Rectal smooth muscle tissue (tissue), 1 donor: ENCODE measurements at regions not wholly inside any gene's neighbourhood (a gene's known extent, or its start where the extent isn't known, plus 50 kb on each side); places are given as distances from the start of the nearest gene placed in this dataset.

ENCODE experiments used
- H3K27ac ChIP-seq: one replicate; pipeline ENCODE4 v1.7.0; 2013; ENCODE audit warnings: low read depth, low read length, inconsistent platforms
- H3K27me3 ChIP-seq: one replicate; pipeline ENCODE4 v1.7.0; 2013; ENCODE audit warnings: low read length; ENCODE audit not compliant: control insufficient read depth, insufficient read depth
- H3K36me3 ChIP-seq: one replicate; pipeline ENCODE4 v1.7.0; 2013; ENCODE audit warnings: low read length; ENCODE audit not compliant: control insufficient read depth, insufficient read depth
- H3K4me1 ChIP-seq: one replicate; pipeline ENCODE4 v1.7.0; 2013; ENCODE audit warnings: low read length; ENCODE audit not compliant: control insufficient read depth, insufficient read depth
- H3K4me3 ChIP-seq: one replicate; pipeline ENCODE4 v1.7.0; 2013; ENCODE audit warnings: low read length
- H3K9ac ChIP-seq: one replicate; pipeline ENCODE4 v1.7.0; 2013; ENCODE audit warnings: low read length

DNA sequence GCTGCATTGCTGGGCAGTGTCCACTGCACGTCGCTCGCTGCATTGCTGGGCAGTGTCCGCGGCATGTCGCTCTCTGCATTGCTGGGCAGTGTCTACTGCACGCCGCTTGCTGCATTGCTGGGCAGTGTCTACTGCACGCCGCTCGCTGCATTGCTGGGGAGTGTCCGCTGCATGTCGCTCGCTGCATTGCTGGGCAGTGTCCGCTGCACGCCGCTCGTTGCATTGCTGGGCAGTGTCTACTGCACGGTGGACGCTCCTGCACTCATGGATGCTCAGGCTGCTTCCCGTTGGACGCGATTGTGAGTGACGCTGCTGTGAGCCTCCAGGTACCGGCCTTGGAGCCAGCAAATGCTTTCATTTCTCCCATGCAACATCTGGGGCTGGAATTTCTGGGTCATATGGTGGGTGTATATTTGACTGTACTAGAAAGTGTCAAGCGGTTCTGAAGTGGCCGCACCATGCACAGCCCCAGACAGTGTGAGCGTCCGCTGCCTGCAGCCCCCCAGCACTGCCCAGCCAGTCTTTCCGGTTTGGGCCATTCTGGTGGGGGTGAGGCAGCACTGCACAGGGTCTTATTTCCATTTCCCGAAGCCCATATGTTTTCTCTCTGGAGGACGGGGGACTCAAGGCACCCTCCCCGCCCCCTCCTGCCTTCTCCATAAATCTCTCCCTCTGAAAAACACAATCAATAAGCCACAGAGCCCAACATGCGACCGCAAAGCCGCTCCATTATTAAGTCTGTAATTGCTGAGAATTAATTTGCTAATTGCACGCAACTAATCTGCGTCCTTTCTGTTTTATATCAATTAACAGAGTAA lies 97.4 kb downstream of the YTHDF1 start:
- Histone ChIP-seq H3K36me3 (no peaks in the 10 kb centered on the region), H3K4me1 (no peaks in the 10 kb centered on the region), H3K27ac (no peak overlapping the region), H3K27me3 (peaks cover 6% of the 10 kb centered on the region), H3K9ac (no peak overlapping the region), H3K4me3 (no peak overlapping the region)

DNA sequence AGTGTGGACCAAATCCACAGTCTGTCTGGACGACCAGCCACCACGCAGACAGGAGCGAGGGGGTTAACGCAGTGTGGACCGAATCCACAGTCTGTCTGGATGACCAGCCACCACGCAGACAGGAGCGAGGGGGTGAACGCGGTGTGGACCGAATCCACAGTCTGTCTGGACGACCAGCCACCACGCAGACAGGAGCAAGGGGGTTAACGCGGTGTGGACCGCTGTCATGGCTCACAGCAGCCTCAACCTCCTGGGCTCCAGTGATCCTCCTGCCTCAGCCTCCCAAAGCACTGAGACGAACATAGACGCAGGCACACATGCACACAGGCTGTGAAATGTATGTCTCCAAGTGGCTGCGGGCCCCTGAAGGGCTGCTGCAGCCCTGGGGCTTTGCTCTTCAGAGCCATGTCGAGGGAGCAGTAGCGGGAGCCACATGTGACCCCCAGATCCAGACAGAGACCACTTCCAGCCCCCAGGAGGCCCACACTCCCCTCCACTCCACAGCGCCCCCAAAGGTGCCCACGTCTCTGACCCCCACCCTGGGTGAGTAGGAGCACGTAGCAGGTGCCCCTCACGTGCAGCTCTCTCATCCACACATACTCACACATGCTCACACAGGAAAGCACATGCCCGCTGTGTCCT lies 98.1 kb downstream of the YTHDF1 start:
- Histone ChIP-seq H3K27ac (no peak overlapping the region), H3K27me3 (peaks cover 6% of the 10 kb centered on the region), H3K4me1 (no peaks in the 10 kb centered on the region), H3K9ac (no peak overlapping the region), H3K36me3 (no peaks in the 10 kb centered on the region), H3K4me3 (no peak overlapping the region)

DNA sequence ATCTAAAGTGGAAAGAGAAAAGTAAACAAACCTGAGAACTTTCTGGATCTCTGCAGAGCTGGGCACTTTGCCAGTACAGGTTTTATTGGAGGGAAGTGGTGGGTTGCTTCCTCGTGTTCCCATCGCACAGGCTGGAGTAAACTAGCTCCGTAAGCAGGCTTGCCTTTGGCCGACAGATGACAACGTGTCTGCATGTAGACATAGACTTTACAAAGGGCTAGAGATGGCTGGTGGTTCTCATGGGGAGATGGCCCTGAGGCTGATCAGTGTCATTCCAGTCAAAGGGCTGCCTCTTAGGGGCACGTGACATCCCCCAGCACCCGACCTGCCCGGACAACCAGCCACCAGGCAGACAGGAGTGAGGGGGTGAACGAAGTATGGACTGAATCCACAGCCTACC lies 98.8 kb downstream of the YTHDF1 start:
- Histone ChIP-seq H3K9ac (no peak overlapping the region), H3K27me3 (peaks cover 8% of the 10 kb centered on the region), H3K4me1 (no peaks in the 10 kb centered on the region), H3K27ac (no peak overlapping the region), H3K4me3 (no peak overlapping the region), H3K36me3 (no peaks in the 10 kb centered on the region)

DNA sequence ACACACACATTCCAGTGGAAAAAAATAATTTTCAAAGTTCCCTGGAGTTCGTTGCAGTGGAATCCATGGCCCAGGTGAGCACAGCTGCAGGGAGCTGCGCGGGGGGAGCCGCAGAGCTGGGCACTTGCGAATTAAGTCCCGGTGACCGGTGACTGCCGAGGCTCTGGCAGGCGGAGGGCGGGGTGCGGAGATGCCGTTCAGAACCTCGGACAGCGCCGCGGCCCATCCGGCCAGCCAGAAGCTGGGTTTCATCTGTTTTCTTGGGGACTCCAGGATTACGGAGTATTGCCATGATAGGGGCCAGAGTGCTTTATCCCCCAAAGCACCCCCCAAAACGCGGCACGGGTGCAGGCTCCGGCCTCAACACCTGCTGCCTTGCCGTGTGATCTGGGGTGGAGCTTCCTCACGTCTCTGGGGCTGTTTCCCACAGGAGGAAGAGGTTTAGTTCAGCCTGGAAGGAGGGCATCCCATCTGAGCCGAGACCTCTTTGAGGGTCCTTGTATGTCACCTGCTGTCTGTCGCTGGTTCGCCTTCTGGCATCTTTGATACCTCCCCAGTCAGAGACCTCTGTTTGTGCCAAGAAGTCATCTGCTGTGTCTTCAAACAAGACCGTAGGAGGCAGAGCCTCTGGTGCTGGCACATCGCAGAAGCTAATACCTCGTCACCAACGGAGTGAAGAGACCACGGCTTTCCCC lies 99.4 kb downstream of the YTHDF1 start:
- Histone ChIP-seq H3K27me3 (peaks cover 8% of the 10 kb centered on the region), H3K4me1 (no peaks in the 10 kb centered on the region), H3K9ac (no peak overlapping the region), H3K36me3 (no peaks in the 10 kb centered on the region), H3K27ac (no peak overlapping the region), H3K4me3 (no peak overlapping the region)

DNA sequence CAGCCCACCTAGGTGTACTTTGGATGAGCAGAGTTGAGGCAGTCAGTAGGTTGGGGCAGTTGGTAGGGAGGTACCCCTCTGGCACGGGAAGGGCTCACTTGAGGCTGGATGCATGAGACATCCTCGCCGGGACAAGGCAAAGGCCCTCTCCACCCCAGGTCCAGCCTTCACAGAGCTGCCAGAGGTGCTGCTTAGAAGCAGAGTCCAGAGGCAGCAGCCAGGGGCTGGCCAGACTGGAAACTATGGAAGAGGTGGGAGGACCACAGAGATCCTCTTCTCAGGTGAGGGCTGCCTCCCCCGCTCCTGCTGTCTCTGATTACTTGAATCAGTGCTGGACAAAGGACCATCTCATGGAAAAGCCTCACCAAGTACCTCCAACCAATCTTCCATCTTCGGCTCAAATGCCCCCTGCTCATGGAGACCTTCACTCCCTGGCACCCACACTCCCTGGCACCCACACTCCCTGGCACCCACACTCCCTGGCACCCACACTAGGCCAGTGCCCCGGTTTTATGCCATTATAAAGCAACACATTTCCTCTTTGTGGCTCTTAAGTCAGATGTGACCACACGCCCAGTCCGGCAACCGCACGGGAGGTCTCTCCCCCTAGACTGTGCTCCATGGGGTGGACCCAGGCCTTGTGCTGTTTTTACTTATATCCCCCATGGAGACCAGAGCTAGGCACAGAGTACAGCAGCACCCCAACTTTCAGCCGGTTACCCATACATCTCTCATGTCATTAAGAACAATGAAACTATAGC lies 100.1 kb downstream of the YTHDF1 start:
- Histone ChIP-seq H3K9ac (no peak overlapping the region), H3K36me3 (no peaks in the 10 kb centered on the region), H3K4me1 (no peaks in the 10 kb centered on the region), H3K27me3 (peaks cover 8% of the 10 kb centered on the region), H3K27ac (no peak overlapping the region), H3K4me3 (no peak overlapping the region)

DNA sequence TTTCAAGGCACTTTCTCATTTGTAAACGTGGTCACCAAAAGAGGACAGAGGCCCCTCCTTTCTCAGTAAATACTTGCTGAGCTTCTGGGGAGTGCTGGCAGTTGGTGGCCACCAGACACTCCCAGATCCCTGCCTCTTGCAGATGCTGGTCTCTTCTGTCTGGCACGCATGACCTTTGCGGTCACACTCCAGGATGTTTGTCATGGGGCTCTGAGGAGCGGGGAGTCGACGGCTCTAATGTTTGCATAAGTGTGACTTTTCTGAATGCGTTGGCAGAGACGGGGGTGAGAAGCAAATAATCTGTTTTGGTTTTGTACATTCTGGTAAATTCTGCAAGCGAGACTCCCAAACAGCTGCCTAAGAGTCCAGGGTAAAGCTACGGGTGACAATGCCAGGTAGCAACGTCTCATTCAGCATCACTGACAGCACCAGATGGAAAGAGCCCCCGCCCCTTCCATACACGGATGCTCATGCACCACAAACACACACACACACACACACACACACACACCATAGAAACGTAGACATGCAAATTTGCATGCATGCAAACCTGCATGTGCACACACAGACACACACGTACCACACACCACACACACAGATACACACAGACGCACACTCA lies 101.1 kb downstream of the YTHDF1 start:
- Histone ChIP-seq H3K36me3 (no peaks in the 10 kb centered on the region), H3K4me3 (no peak overlapping the region), H3K4me1 (no peaks in the 10 kb centered on the region), H3K27ac (no peak overlapping the region), H3K9ac (no peak overlapping the region), H3K27me3 (peaks cover 8% of the 10 kb centered on the region)

DNA sequence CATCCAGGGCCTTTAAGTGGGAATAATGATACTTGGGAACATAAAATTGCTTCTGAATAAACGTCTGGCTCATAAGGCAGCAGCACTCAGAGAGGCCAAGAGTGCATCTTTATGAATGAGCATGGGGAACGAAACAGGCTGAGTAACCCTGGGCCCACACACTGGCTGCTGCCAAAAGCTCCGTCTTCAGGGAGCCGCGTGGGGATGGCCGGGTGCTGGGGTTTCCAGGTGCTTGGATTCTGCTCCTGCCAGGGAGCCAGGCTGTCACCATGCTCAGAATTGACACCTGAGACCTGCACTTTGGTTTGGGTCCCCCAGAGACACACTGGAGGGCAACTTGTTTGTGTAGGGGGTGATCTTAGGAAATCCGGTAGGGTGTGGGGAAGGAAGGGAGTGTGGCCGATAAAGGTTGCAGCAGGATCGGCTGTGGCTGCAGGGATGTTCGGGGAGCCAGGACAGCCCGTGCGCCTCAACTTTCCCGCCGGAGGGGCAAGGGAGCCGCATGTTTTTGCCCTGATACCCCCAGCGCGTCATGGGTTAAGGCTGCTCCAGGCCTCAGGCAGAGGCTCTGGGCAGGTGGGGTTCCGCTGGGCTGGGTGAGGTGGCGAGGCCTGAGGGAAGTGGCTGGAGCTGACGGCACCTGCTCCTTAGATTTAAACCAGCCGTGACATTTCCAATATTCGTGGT lies 101.8 kb downstream of the YTHDF1 start:
- Histone ChIP-seq H3K4me1 (no peaks in the 10 kb centered on the region), H3K9ac (no peak overlapping the region), H3K4me3 (no peak overlapping the region), H3K36me3 (no peaks in the 10 kb centered on the region), H3K27ac (no peak overlapping the region), H3K27me3 (peaks cover 5% of the 10 kb centered on the region)

DNA sequence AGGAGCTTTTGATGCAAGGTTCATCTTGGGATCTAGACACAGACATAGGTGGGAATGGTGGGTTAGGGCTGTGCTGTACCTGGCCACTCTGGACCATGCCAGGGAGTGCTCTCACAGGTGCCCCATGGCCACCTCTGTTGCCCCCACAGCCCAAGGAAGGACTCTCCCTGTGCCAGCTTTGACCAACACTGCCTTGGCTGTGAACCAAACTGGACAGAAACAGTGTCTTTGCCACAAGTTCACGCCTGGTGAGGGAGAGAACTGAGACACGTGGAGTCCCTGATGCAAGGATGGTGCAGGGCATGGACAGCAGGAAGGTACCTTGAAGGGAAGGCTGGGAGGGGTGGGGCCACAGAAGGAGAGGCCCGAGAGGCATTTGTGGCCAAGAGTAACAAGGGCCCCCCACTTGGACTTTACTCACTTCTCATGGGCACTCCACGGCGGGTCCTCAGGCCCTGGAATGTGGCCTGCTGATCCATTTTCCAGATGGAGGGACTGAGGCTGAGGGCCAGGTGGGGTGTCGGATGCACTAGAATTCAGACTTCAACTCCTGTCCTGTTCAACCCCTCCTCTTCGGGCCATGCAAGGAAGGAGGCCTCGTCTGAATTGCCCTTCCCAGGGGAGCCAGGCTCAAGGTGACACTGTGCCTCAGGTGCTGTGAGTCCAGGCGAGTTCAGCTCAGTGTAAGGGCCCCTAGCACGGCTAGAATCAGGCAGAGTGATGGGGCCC lies 103.3 kb downstream of the YTHDF1 start:
- Histone ChIP-seq H3K9ac (no peak overlapping the region), H3K4me3 (no peak overlapping the region), H3K27ac (no peak overlapping the region), H3K4me1 (no peaks in the 10 kb centered on the region), H3K36me3 (no peaks in the 10 kb centered on the region), H3K27me3 (peaks cover 5% of the 10 kb centered on the region)

DNA sequence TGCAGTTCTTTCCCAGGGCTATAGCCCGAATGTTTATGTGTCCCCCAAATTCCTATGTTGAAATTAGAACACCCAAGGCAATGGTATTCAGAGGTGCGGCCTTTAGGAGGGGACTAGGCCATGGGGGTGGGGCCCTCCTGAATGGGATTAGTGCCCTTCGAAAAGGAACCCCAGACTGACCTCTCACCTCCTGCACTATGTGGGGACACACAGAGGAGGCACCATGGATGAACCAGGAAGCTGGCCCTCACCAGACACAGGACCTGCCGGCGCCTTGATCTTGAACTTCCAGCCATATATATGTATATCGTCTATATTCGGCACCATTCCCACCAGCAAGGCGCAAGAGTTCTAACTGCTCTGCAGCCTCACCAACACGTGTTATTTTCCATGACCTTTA lies 101.5 kb upstream of the BHLHE23 start:
- Histone ChIP-seq H3K4me3 (no peak overlapping the region), H3K27me3 (peaks cover 3% of the 10 kb centered on the region), H3K36me3 (no peaks in the 10 kb centered on the region), H3K4me1 (peaks cover 7% of the 10 kb centered on the region), H3K27ac (no peak overlapping the region), H3K9ac (no peak overlapping the region)

DNA sequence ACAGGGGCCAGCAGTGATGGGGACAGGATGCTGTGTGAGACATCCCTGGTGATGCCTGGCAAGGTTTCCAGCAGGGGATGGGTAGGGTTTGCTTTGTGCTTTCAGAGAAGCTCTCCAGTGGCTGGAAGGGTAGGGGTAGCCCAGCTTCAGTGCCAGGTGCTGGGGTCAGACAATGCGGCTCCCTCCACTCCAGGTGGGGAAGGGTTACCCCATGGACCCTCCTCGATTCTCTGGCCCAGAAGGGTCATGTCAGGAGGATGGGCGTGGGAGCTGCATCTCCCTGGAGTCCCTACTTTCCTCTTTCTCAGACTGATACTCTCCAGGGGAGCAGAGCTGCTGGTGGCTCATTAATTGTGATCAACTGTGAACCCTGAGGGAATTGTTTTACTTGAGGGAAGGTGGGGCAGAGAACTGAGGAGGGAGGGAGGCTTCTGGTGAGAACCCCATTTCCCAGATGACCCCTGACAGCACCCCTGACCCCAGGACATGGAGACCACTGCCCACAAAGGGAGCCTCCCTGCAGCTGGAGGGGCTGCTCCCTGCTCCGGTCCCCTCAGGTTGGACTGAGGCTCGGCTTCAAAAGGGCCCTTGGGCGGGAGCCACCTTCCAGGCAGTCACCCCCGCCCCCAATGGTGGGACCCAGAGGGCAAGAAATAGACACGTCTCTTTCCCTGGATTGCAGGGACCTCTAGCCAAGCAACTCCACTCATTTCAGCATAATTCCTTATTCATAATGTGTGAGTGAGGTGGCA lies 100.9 kb upstream of the BHLHE23 start:
- peaks cover 3% of the 10 kb centered on the region for H3K27me3 ChIP-seq
- no peaks in the 10 kb centered on the region for H3K36me3 ChIP-seq
- no peak overlapping the region for H3K4me3 ChIP-seq
- peaks cover 7% of the 10 kb centered on the region for H3K4me1 ChIP-seq
- H3K27ac ChIP-seq = no peak overlapping the region
- no peak overlapping the region for H3K9ac ChIP-seq
